GM19240 (cell line): ENCODE measurements at regions not wholly inside any gene's neighbourhood (a gene's known extent, or its start where the extent isn't known, plus 50 kb on each side); places are given as distances from the start of the nearest gene placed in this dataset.
A peak's percentile ranks its signal among the peaks of the same experiment; 100 is the strongest.
"Not testable (repeated sequence)": the region's sequence is repeated elsewhere in the genome, so short reads cannot be mapped to it uniquely, and the experiment has no call there.

Experiments used
- DNase-seq: peaks from one replicate; pipeline ENCODE4 v3.0.0; 2011; ENCODE audit warnings: low spot score; ENCODE audit not compliant: insufficient read length

DNA sequence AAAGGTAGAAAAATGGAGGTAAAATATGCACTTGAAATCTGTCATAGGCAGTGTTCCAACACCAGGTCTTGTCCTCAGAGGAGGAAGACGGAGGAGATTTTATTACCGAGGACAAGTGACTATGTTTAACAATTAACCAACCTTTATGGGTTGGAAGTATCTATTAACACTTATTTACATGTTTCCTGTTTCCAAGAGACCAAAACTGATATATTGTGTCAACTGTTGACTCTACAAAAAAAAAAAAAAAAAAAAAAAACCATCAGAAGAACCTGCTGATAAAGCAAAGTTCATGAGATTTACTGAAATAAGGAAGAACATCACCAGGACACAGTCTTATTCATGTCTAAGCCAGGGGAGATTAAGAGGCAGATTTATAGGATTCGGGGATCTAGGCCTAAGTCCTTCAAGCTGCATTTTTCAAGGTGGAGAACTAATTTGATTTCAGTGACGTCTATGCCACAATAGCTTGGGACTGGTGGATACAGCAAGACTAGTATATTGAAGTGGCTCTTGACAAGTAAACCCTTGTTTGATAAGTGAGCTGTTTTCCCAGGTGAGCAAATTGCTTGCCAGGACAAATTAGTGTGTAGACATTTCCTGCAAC, 126.6 kb upstream of the NAA20 start:
- DNase-seq, result no peak

- DNase-seq, result no peak
Observed at GRCh38 chr20:19893356-19893755, 123.8 kb upstream of the NAA20 start.

DNA sequence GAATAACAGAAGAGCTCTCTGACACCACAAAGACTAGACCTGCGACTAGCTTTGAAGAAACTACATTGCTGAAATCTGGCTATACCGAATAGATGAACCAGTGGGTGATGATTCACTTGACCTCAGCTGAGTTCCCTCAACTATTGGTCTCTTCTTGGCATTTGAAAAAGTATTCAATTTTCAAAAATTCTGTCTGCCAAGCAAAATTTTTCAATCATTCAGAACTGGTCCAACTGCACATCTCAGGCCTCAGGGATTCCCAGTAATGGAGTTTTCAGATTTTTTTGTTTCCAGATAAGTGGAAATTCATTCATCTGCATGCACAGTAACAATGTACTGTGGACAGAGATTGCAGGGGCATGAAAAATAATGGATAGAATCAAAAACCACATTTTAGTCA, 121.4 kb upstream of the NAA20 start:
- DNase-seq, result no peak

DNA sequence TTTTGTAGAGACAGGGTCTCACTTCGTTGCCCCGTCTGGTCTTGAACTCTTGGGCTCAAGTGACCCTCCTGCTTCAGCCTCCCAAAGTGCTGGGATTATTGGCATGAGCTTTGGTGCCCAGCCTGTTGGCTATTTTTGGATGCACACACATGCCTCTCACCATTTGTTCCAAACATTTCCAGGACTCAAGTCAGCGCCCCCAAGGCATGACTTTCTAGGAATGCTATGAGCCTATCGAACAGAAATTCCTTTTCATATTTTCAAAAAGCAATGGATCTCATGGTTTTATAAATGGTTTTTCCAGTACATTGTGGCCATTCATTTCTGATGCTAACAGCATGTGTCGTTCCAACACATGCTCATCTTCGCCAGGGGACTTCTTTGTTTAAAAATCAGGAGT, 119.3 kb upstream of the NAA20 start:
- no peak for DNase-seq

GRCh38 chr20:19901226-19901625, 115.9 kb upstream of the NAA20 start:
- no peak for DNase-seq

- peak; percentile 57 for DNase-seq
Observed at GRCh38 chr20:19903168-19903811, 113.9 kb upstream of the NAA20 start.

GRCh38 chr20:19907326-19908056, 109.7 kb upstream of the NAA20 start:
- DNase-seq, result no peak

DNA sequence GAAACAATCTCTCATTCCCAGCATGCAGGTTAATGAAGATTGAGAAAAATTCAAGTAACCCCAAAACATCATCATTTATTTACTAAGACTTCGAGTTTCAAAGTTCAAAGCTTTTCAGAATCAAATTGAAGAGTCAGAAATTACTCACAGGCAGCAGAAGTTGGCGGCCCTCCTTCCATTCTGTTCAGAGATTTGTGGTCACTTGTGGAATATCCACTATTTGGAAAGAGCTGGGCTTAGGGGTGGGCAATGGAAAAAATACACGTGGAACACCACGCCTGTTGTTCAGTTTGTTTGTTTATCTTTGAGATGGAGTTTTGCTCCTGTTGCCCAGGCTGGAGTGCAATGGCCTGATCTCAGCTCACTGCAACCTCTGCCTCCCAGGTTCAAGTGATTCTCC, 108.6 kb upstream of the NAA20 start:
- DNase-seq, result no peak

DNA sequence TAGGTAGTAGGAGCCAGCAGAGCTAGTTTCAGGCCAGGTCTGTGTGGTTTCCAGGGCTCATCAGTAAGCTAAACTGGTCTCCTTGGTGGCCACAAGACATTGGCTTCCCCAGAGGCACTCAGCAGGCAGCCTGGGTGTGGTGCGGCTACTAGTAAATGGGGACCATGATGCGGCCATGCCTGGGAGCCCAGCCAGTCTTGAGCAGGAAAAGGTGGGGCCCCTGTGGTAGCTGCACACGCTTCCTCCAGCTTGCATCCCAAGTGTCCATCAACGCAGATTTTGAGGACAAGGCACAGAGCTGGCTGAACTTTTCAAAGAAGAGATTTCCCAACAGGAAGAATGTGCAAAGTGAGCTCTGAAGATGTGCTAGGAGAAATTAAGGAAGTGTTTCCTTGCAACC, 107.4 kb upstream of the NAA20 start:
- DNase-seq, result no peak

GRCh38 chr20:19911810-19912382, 105.3 kb upstream of the NAA20 start:
- no peak for DNase-seq

- no peak for DNase-seq
Observed at GRCh38 chr20:19913349-19913748, 103.8 kb upstream of the NAA20 start.

GRCh38 chr20:19913927-19914614, 103.1 kb upstream of the NAA20 start:
- no peak for DNase-seq

- DNase-seq, result no peak
Observed at GRCh38 chr20:19915111-19915798, 101.9 kb upstream of the NAA20 start.

- DNase-seq, result no peak
Observed at GRCh38 chr20:19916531-19917485, 100.4 kb upstream of the NAA20 start.

DNA sequence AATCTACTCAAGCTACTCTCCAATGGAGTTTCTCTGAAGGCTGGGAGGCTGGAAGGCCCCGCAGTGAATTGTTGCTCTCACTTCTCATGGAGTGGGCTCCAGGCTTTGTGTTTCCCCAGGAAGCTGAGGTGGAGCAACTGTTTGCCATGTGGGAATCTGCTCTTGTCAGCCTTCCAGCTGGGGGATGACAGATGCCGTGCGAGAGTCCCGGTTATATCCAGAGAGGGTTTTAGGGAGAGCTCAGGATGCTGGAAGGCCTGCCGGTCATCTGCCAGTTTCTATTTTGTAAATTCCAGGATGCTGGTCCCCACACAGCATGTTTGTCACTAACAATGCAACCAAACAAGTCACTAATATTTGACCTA, 98.2 kb upstream of the NAA20 start:
- DNase-seq, result no peak

- no peak for DNase-seq
Observed at GRCh38 chr20:19920381-19921138, 96.6 kb upstream of the NAA20 start.

DNA sequence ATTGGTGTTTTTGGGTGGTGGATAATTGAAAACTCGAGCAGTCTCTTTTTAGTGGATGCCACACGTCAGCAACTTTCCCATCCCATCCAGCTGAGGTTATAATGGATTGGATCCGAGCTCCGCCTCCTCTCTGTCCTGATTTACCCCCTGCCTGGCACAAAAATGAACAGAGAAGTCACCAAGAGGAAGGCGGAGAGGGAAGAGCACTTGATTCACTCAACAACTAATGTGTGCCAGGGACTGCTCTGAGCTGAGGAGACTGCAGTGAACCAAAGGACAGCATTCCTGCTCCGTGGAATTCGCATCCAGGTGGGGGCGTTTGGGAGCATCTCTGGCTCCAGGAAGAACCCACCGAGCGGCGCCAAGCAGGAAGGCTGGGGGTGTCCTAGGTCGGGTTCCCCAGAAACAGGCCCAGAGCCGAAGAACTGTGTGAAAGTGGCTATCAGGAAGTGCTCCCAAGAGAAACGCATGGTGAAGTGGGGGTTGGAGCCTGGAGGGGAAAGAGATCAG, 95.8 kb upstream of the NAA20 start:
- DNase-seq, result no peak

DNA sequence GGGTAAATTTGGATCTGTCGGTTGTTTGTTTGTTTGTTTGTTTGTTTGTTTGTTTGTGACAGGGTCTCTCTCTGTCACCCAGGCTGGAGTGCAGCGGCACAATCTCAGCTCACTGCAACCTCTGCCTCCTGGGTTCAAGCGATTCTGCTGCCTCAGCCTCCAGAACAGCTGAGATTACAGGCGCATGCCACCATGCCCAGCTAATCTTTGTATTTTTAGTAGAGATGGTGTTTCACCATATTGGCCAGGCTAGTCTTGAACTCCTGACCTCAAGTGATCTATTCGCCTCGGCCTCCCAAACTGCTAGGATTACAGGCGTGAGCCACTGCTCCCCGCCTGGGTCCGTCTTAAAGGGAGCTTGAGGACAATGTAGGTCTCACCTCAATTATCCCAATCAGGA, 95.3 kb upstream of the NAA20 start:
- DNase-seq, result not testable (repeated sequence)

GRCh38 chr20:19922716-19923115, 94.4 kb upstream of the NAA20 start:
- no peak for DNase-seq
